ENCODE measurements at regions not wholly inside any gene's neighbourhood (a gene's known extent, or its start where the extent isn't known, plus 50 kb on each side); places are given as distances from the start of the nearest gene placed in this dataset.
"Not testable (repeated sequence)": the region's sequence is repeated elsewhere in the genome, so short reads cannot be mapped to it uniquely, and the experiment has no call there.

- TF ChIP-seq, protein P1, sequence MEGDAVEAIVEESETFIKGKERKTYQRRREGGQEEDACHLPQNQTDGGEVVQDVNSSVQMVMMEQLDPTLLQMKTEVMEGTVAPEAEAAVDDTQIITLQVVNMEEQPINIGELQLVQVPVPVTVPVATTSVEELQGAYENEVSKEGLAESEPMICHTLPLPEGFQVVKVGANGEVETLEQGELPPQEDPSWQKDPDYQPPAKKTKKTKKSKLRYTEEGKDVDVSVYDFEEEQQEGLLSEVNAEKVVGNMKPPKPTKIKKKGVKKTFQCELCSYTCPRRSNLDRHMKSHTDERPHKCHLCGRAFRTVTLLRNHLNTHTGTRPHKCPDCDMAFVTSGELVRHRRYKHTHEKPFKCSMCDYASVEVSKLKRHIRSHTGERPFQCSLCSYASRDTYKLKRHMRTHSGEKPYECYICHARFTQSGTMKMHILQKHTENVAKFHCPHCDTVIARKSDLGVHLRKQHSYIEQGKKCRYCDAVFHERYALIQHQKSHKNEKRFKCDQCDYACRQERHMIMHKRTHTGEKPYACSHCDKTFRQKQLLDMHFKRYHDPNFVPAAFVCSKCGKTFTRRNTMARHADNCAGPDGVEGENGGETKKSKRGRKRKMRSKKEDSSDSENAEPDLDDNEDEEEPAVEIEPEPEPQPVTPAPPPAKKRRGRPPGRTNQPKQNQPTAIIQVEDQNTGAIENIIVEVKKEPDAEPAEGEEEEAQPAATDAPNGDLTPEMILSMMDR (IDR thresholded peaks at IDR 0.05; ENCODE audit: poor library complexity) = not testable (repeated sequence)
- not testable (repeated sequence) for TF ChIP-seq EZH2phosphoT487 (IDR thresholded peaks at IDR 0.05; ENCODE audit: low read depth, severe bottlenecking, unreplicated experiment)
These were observed 1104.1 kb downstream of the OLFM4 start for GRCh38 chr13:54132720-54133119.

Data from hepatocyte (in vitro differentiated cells).